ENCODE measurements at regions not wholly inside any gene's neighbourhood (a gene's known extent, or its start where the extent isn't known, plus 50 kb on each side); places are given as distances from the start of the nearest gene placed in this dataset.

- no peaks in the 10 kb centered on the region for H3K36me3 ChIP-seq (ENCODE audit: control insufficient read depth in 2 of 2, insufficient read depth in 1 of 2, low read length in 2 of 2)
- CTCF ChIA-PET, result no interaction called here
These were observed 865.1 kb downstream of the EFNB2 start for GRCh38 chr13:105670179-105670990.

GRCh38 chr13:105665284-105665683 lies 870.2 kb downstream of the EFNB2 start:
- Histone ChIP-seq H3K36me3 (ENCODE audit: control insufficient read depth in 2 of 2, insufficient read depth in 1 of 2, low read length in 2 of 2) (no peaks in the 10 kb centered on the region), H3K9me3 (ENCODE audit: control insufficient read depth, insufficient read depth, low read depth, low read length) (no peaks in the 10 kb centered on the region), H3K4me3 (ENCODE audit: low read depth, low read length) (no peak overlapping the region), H3K27ac (ENCODE audit: extremely low read depth, low read depth, low read length) (no peak overlapping the region), H3K4me1 (ENCODE audit: control insufficient read depth, insufficient read depth, low read length) (no peaks in the 10 kb centered on the region)
- POLR2A ChIA-PET, result interaction anchor here (0.7 kb wide), 1 partner anchor 1404 kb away, joined by 5 read pairs; no protein-coding TSS in a partner anchor
- CTCF ChIA-PET, result no interaction called here
- no peak for TF ChIP-seq MZF1 (tag by site-specific recombination; IDR thresholded peaks at IDR 0.05; ENCODE audit: borderline replicate concordance)
- TF ChIP-seq SETDB1 (IDR thresholded peaks at IDR 0.05; ENCODE audit: insufficient read length, low read length), result no peak
- no peak for TF ChIP-seq ZNF610 (tag by site-specific recombination; IDR thresholded peaks at IDR 0.05; ENCODE audit: borderline replicate concordance)
- TF ChIP-seq ZNF571 (tag by site-specific recombination; IDR thresholded peaks at IDR 0.05), result no peak
- no peak for TF ChIP-seq OVOL3 (tag by site-specific recombination; IDR thresholded peaks at IDR 0.05)
- TF ChIP-seq ZBTB49 (tag by site-specific recombination; IDR thresholded peaks at IDR 0.05; ENCODE audit: low read depth), result no peak
- no peak for TF ChIP-seq ZNF830 (tag by site-specific recombination; IDR thresholded peaks at IDR 0.05; ENCODE audit: low read depth)
- TF ChIP-seq YY1 (tag by site-specific recombination; IDR thresholded peaks at IDR 0.05), result no peak
- no peak for TF ChIP-seq GLIS1 (tag by site-specific recombination; IDR thresholded peaks at IDR 0.05)
- TF ChIP-seq ZNF623 (tag by site-specific recombination; IDR thresholded peaks at IDR 0.05), result no peak

More at GRCh38 chr13:105670179-105670990, 865.1 kb downstream of the EFNB2 start:
- no peak overlapping the region for H3K4me3 ChIP-seq (ENCODE audit: low read depth, low read length)
- no peaks in the 10 kb centered on the region for H3K9me3 ChIP-seq (ENCODE audit: control insufficient read depth, insufficient read depth, low read depth, low read length)
- no peak overlapping the region for H3K27ac ChIP-seq (ENCODE audit: extremely low read depth, low read depth, low read length)
- TF ChIP-seq GLI4 (tag by site-specific recombination; IDR thresholded peaks at IDR 0.05) (no peak), ZBTB10 (tag by site-specific recombination; IDR thresholded peaks at IDR 0.05) (no peak), ZNF555 (tag by site-specific recombination; conservative IDR thresholded peaks at IDR 0.05) (no peak), ZNF416 (tag by site-specific recombination; IDR thresholded peaks at IDR 0.05) (no peak), ZNF843 (tag by site-specific recombination; IDR thresholded peaks at IDR 0.05) (no peak), KLF1 (tag by site-specific recombination; IDR thresholded peaks at IDR 0.05) (no peak), ZFP69B (tag by site-specific recombination; IDR thresholded peaks at IDR 0.05) (no peak), ZNF785 (tag by site-specific recombination; IDR thresholded peaks at IDR 0.05) (no peak), ZNF391 (tag by site-specific recombination; IDR thresholded peaks at IDR 0.05; ENCODE audit: borderline replicate concordance, low read depth) (no peak), ZNF175 (tag by site-specific recombination; IDR thresholded peaks at IDR 0.05) (no peak), ZNF571 (tag by site-specific recombination; IDR thresholded peaks at IDR 0.05) (no peak), KLF8 (tag by site-specific recombination; IDR thresholded peaks at IDR 0.05) (no peak), PRDM4 (tag by site-specific recombination; IDR thresholded peaks at IDR 0.05) (no peak), OVOL3 (tag by site-specific recombination; IDR thresholded peaks at IDR 0.05) (no peak), PRDM6 (tag by site-specific recombination; IDR thresholded peaks at IDR 0.05) (no peak)
- H3K4me1 ChIP-seq (ENCODE audit: control insufficient read depth, insufficient read depth, low read length), result no peaks in the 10 kb centered on the region
- POLR2A ChIA-PET, result no interaction called here
